Suprapubic skin (tissue), 4 donors: ENCODE measurements at regions not wholly inside any gene's neighbourhood (a gene's known extent, or its start where the extent isn't known, plus 50 kb on each side); places are given as distances from the start of the nearest gene placed in this dataset.

ENCODE experiments used
- POLR2A ChIP-seq, 2 donors: fragments of 450-650 bp; IDR thresholded peaks; one replicate each; pipeline ENCODE4 v1.6.1; 2017; ENCODE audit warnings: antibody characterized with exemption in 2 of 2, mild to moderate bottlenecking in 2 of 2, moderate library complexity in 2 of 2
- POLR2AphosphoS5 ChIP-seq, 3 donors: sonication (generic); formaldehyde crosslinking; IDR thresholded peaks; one replicate each; pipeline ENCODE4 v1.6.1; 2017; ENCODE audit warnings: antibody characterized with exemption in 3 of 3
- TF ChIP-seq, protein P1 (sequence below), 2 donors: fragments of 200-600 bp in 1 of 2; fragments of 450-650 bp in 1 of 2; sonication (generic) in 1 of 2; IDR thresholded peaks; one replicate each; pipeline ENCODE4 v1.5.1; 2016 to 2019; ENCODE audit warnings: antibody characterized with exemption in 2 of 2, mild to moderate bottlenecking in 1 of 2, moderate library complexity in 1 of 2

DNA sequence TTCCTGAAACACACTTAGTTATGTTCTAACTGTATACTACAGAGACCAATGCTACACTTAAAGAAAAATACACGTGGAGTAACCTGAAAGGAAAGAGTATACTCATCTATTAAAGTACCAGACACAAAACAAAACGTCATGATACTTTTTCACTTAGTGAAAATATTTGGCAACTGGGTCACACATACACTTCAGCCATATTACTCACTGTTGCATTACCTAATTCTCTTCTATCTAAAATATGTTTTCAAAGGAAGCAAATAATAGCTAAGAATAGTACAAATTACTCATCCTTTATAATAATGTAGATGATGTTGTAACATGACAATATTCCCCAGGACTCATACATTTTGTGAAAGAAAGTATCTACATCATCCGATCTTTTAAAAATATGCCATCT is 76.5 kb upstream of the EPB41L3 start:
- TF ChIP-seq, protein P1, sequence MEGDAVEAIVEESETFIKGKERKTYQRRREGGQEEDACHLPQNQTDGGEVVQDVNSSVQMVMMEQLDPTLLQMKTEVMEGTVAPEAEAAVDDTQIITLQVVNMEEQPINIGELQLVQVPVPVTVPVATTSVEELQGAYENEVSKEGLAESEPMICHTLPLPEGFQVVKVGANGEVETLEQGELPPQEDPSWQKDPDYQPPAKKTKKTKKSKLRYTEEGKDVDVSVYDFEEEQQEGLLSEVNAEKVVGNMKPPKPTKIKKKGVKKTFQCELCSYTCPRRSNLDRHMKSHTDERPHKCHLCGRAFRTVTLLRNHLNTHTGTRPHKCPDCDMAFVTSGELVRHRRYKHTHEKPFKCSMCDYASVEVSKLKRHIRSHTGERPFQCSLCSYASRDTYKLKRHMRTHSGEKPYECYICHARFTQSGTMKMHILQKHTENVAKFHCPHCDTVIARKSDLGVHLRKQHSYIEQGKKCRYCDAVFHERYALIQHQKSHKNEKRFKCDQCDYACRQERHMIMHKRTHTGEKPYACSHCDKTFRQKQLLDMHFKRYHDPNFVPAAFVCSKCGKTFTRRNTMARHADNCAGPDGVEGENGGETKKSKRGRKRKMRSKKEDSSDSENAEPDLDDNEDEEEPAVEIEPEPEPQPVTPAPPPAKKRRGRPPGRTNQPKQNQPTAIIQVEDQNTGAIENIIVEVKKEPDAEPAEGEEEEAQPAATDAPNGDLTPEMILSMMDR (IDR thresholded peaks at IDR 0.05), result no peak
- TF ChIP-seq POLR2AphosphoS5 (IDR thresholded peaks at IDR 0.05) (no peak), POLR2A (IDR thresholded peaks at IDR 0.05) (no peak)
